NCI-H1105 treated with DMSO at 0.1 percent for 48 hours (cell line): ENCODE measurements at regions not wholly inside any gene's neighbourhood (a gene's known extent, or its start where the extent isn't known, plus 50 kb on each side); places are given as distances from the start of the nearest gene placed in this dataset.
"Not testable (repeated sequence)": the region's sequence is repeated elsewhere in the genome, so short reads cannot be mapped to it uniquely, and the experiment has no call there.

Experiments used
- DNase-seq: peaks from one replicate; lab custom pipeline; 2025; lab: John Stamatoyannopoulos, UW

DNA sequence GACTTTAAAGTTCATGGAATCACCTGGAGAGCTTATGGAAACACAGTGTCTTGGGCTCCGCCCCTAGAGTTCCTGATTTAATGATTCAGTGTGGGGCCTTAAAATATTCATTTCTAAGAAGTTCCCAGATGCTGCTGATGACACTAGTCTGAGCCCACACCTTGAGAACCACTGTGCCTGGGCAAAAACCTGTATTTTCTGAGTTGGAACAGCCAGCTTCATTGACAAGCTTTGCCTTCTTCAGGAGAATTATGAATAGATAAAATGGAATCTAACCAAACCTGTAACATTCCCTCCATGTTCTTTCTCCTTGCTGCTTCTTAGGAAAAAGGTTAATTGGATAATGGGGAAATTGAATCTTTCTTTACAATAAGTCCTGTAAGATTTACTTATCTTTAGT lies 490.7 kb downstream of the DIPK2A start:
- no peak for DNase-seq

DNA sequence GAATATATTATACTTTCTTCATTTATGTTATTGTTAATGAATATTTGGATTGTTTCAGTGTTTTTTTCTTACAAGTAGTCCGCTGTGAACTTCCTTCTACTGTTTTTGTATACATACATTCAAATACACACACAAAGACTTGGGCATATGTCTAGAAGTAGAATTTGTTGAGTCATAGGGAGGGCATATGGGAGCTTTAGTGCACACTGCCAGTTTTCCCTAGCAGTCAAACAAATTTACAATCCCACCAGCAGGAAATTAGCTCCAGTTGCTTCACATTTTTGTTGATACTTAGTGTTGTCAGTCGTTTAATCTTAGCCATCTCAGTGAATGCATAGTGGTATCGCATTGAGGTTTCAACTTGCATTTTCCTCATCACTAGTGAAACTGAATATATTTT lies 492.3 kb downstream of the DIPK2A start:
- no peak for DNase-seq

DNA sequence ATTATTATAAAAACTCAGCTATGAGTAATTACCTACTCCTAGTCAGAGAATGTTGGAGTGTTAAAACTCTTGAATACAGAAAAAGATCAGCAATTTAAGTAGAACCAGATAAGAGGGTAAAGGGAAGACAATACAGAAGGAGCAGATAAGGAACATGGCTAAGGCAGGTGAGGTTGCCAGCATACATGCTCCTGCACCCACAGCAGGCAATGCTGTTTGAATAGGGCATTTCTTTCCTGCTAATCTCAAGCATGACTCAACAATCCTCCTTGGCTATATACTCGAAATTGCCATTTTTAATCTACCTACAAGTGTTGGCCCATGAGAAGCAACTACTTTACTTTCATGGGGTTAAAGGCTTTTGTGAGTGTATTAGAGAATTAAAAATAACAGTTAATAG lies 494.5 kb downstream of the DIPK2A start:
- no peak for DNase-seq

DNA sequence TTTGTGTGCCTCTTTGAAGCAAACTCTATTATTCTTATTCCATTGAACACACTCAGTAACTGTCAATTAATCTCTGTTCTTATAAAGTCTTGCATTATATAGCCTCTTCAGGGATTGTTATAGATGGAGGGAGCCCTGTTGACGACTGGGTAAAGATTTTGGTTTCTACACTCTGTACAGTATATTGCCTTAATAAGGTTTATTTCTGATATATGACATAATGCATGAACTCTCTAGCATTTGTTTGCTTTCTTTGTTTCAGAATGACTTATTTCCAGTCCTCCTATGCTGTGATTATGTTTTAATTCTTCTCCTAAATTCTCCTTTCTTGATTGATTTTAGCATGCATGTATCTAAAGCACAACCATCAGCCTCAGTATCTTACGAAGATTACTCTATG lies 494.9 kb downstream of the DIPK2A start:
- DNase-seq, result no peak

DNA sequence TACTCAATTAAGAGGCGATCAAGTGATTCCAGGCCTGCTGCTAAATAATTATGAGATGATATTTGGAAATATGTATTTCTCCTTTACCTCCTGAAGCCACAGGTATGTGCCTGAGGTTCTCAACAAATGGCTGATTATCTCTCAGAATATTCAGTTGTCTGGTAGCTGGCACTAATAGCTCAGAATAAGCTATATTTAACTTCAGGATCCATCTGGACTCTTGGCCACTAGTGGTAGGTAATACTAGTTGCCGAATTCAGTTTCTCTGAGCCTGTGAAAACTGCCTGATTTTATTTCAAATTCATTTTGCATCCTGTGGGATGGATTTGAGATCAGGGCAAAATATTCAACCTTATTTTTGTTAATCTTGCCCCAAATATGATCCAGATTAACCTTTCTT lies 499.0 kb downstream of the DIPK2A start:
- no peak for DNase-seq

DNA sequence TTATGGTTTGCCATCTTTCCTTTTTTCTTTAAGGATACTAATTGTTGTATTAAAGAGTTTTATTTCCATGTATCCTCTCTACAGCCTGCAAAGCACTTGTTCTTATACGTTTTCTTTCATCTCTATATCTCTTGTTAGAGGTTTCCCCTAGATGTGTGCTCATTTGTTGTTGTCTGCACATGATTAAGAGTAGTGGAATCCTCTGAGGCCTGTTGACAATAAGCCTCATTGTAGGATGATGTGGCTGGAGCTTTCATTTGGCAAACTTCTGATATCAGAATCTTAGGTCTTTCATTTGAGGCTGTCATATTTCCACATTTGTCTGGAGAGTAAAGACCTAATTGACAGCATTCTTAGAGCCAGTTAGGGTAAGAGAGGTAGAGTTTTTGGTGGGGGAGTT lies 506.0 kb downstream of the DIPK2A start:
- DNase-seq, result no peak

DNA sequence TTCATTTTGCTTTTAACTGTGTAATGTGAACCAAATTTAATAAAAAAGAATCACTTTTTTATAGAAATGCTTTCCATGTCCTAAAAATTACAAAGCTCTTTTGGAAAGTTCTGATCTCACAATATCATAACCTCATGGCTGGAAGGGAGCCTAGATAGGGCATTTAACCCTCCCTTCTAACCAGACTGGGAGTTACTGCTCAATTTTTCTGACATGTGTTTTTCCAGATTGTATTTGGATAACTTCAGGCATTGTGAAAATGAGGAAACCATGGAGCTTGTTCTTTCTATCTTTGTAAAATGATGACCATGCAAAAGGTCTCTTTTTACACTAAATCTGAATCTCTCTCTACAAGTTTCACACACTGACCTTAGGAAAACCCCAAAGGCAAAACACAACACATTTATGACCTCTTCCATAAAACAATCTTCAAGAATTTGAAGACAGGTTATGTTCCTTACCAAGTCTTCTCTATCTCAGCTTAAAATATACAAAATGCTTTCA lies 508.8 kb downstream of the DIPK2A start:
- DNase-seq, result no peak

DNA sequence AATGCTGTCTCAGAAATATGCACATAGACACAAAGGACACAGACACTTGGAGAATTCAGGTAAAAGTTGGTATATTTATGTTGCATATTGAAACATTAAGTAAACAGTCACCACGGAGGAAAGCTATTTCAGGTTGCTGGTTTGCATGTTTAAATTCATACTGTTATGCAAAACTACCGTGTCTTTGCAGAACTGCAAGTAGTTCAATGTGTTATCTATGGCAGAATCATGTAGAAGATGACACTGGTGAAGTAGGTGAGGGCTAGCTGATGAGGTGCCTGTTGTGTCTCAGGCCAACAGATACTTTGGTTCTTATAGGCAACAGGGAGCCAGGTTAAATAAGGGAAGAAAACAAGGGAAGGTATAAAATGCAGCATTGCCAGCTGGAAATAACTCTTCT lies 511.3 kb downstream of the DIPK2A start:
- no peak for DNase-seq

DNA sequence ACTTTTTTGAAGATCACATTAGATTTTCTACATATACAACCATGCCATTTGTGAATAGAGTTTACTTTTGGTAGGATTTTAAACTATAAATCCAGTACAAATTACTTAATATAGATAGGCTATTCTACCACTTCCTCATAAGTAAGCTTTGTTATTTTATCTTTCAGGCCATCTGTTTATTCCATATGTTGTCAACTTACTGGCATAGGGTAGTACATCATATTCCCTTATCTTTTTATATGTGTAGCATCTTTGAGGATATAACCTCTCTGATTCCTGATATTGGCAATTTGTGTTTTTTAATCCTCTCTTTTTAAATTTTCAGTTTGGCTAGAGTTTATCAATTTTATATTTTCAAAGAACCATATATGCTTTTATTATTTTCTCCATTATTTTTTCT lies 515.4 kb downstream of the DIPK2A start:
- no peak for DNase-seq

DNA sequence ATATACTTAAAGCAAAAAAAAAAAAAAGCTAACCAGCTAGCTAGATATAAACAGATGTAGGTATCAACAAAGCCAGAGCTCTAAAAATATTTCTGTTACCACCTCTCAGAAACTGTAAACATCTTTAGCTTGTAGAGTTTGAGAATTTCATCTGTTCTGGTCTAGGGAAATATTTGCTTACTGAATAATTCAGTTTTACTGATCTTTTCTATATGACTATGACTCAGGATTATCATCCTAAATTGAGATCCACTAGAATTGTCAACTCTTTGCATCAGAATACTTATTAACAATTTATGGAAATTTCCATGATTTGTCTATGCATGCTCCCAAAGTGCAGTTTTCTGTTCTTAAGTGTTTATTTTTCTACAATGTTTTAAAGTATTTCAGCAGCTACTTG lies 517.3 kb downstream of the DIPK2A start:
- DNase-seq, result no peak

DNA sequence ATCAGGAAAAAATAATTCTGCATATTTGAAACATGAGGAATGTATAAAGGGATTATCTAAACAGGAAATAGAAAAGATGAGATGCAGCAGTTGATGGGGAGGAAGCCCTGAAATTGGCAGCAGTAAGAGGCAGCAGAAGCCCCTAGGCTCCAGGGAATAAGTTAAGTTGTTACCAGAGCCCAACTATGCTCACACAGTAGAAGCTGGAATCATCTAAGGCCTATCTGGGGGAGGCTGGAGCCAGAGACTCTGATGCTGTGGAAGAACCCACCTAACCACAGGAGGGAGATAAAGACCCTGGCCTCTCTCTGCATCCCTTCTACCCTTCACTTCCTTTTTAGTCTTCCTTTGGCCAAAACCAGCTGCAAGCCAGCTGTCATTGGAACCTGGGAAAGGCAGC lies 519.7 kb downstream of the DIPK2A start:
- DNase-seq, result no peak

DNA sequence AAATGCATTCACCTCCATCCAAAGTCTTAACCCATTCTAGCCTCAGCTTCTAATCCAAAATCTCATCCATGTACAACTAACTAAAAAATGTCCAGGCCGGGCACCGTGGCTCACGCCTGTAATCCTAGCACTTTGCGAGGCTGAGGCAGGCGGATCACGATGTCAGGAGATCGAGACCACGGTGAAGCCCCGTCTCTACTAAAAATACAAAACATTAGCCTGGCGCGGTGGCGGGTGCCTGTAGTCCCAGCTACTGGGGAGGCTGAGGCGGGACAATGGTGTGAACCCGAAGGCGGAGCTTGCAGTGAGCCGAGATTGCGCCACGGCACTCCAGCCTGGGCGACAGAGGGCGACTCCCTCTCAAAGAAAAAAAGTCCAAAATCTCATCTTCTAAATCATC lies 523.0 kb downstream of the DIPK2A start:
- not testable (repeated sequence) for DNase-seq

DNA sequence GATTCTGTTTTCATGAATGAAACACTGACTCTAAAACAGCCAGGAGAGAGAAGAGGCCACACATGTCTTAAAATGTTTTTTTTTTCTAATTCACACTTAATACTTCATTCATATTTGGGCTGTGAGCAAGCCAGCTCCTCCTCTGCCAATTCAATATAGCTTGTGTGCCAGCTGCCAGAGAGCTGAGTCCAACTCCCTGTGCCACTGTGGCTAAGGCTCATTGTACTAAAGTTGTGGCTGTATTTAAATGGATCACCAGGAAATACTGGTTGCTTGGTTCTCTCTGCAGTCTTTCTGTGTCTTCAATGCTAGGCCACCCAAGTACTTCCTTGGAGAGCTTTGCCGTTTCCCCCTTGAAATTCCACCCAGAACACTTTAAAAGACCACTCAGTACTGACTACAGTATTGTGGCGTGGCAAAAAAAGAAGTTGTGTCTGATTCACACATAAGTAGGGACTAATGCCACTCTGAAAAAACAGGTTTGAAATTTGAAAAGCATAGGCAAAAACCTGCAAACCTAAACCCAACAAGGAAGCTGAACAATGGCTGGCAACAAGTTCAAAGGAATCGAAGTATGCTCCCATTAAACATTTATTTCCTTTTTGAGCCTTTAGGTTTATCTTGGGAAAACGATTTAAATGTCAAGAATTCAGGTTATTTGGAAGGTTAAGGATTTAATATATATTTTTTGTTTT lies 524.7 kb downstream of the DIPK2A start:
- DNase-seq, result no peak

DNA sequence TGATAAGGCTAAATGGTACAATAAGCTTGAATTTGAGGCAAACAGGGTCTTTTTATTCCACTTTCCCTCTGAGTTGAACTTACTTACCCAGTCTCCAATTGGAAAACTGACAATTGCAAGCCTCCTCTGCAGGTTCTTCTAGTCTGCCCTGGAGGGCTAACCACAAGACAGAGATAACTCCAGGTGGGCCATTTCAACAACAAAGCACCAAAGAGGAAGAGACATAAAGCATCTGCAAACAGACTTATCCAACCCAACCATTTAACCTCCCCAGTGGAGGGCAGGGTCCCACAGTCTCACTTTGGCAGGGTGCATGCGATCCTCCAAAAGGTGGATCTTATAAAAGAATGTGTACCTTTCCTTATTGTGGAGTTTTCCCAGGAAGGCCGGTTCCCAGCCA lies 525.8 kb downstream of the DIPK2A start:
- no peak for DNase-seq

DNA sequence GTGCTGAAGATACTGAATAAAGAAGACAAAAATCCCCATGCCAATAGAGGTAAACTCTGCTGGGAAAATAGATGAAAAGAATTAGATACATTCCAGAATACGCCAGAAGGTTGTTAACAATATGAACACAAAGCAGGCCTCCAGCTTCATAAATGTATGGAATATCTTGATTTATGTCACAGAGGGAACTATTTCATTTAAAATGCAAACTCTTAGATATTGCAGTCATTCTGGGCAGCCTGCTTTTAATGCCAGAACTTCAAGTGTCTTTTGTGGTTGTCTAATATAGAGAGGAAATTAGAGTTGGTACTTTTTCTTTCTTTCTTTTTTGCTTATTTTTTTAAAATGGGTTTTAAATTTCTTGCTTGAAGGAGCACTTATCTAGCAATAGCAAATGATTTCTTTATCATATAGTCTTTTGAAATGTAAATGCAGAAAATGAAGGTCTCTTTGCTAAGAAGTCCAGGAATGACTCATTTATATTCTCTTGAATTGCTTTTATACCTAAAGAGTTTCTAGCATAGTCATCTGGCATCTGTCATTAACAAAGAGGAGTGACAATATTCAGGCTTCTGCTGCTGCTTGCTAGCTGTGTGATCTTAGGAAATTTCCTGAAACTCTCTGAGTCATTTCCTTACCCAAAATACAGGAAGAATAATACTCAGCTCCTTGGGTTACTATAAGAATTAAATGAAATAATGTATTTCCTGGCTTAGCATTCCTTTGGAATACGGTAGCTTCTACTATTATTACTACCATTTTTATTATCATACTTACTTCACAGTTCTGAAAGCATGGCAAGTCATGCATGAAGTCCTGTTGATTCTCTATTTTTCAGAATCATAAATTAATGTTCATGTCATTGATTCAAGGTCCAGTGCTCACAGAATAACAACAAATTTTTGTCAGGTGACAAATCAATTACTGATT lies 527.6 kb downstream of the DIPK2A start:
- no peak for DNase-seq

DNA sequence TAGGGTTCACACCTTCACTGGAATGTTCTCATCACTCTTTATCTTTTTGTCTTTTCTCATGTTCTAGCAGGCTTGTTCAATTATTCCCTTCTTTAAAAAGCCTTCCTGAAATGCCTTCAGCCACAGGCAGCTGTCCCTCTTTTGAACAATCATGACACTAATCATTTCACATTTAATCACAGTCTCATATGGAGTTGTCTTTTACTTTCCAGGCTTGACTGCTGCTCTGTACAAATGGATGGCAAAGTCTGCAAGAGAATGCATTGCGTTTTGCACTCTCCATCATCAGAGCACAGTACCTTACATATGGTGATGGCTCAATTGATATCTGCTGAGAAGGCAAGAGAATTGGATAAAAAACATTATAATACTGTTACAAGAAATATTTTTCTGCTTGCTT lies 529.8 kb downstream of the DIPK2A start:
- no peak for DNase-seq

DNA sequence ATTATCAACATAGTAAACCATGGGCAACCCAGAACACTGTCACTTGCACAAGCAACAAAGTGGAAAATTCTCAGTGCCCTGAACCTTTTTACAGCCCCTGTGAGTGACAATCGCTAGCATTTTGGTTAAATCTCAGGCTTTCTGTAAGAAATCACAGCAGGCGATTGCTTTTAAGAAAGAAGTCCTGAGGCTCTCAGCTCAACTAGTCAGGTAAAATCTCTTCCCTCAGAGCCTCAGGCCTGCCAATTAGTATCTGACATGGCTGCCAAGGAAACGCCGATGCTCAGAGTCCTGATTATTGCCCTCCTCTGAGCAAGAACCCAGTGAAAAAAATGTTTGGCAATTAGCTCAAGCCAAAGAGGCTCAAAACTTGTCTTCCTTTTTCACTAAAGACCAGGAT lies 530.8 kb downstream of the DIPK2A start:
- DNase-seq, result no peak

DNA sequence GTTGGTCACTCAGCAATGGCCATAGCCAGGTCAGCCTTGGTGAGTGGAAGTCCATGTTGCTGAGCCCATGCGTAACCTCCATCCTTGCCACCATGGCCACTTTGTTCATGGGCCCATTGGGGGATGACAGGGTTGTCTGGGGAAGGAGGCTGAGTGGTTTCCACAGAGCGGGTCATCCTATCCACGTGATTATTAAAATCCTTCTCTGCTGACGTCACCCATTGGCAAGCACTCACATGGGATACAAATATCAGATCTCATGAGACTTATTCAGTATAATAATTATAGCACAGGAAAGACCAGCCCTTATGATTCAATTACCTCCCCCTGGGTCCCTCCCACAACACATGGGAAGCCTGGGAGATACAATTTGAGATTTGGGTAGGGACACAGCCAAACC lies 534.8 kb downstream of the DIPK2A start:
- DNase-seq, result not testable (repeated sequence)

DNA sequence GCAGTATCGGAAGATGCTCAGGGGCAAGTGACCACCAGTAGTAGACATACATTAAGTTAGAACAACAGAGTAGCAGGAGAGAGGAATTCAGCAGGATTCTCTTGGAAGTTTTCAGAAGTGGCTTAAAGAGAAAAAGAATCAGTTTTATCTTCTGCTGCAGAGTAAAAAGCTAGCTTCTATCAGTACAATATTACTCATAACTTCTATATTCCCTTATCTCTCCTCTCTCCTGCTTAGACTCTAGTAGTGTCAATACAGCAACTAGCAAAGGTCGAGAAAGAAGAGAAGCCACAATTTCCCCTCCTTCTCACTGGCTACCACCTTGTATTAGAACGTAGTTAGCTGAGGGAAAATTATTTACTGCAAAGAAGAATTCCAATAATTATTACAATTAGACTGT lies 539.7 kb downstream of the DIPK2A start:
- no peak for DNase-seq

DNA sequence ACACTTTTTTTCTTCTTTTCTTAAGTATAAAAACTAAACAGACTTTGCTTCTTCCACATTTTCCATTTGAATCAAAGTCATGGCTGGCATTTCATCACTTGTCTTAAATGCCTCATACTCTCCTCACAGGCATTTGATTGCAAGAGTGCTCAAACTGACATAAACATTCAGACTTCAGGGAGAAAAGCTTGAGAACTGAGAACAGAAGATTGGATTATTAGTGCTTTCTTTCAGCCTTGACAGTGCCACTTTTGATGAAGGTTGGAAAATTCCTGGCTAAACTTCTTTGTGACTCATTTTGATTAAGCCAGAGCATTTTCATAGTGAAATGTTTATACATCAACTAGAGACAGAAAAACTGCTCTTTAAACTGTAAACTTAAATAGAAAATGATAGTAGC lies 544.4 kb downstream of the DIPK2A start:
- DNase-seq, result no peak

DNA sequence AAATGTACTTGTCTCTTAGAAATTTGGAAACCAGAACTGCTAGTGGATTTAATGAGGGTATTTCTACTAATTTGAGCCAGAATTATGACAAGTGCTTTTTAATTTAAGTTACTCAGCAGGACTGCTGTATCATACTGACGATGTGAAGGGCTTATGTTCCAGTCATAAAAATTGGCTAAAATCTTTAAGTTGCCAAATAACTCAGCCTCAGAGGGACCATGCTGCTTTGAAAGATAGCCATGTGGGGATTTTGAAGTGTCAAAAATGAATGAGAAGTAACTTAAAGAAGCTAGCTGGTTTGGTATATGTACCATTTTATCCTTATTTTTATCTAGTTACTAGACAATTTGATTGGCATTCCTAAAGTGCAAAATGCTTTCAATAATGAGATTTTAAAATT lies 545.0 kb downstream of the DIPK2A start:
- no peak for DNase-seq

DNA sequence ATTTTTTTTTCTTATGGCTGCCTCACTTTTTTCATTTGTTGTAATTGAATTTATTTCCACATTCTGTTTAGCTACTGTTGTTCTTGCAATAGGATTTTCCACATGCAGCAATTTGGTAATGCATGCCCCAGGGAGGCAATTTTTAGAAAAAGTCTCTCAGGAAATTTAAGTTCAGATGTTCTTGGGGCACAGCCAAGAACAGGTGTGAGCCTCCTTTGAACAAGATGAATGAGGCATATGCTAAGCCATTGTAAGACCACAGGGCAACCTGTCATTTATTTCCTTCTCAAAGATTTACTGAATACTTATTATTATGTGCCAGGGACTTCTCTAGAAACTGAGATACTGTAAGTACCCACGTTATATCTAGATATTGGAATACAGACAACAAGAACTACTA lies 549.5 kb downstream of the DIPK2A start:
- DNase-seq, result peak; percentile 74

DNA sequence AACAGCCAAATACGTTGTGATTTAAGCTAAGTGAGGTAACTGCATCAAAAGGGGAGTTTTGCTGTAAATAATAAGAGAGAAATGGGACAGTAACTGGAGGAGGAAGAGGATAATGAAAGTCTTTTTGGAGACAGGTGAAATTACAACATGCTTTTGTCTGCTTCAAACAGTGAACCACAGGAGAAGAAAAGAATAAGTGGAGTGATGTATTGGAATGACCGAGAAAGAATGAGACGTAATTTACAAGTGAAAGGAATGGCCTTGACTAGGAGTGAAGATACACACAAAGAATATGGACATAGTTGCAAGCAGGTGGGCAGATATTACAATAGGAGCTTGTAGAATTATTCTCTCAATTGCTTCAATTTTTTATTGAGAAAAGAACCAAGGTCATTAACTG lies 550.8 kb downstream of the DIPK2A start:
- no peak for DNase-seq
